NCI-H526 (cell line): ENCODE measurements at regions not wholly inside any gene's neighbourhood (a gene's known extent, or its start where the extent isn't known, plus 50 kb on each side); places are given as distances from the start of the nearest gene placed in this dataset.
"Not testable (repeated sequence)": the region's sequence is repeated elsewhere in the genome, so short reads cannot be mapped to it uniquely, and the experiment has no call there.

Experiments used
- DNase-seq, 2 experiments: peaks; one replicate each; lab custom pipeline; 2025; lab: John Stamatoyannopoulos, UW

DNA sequence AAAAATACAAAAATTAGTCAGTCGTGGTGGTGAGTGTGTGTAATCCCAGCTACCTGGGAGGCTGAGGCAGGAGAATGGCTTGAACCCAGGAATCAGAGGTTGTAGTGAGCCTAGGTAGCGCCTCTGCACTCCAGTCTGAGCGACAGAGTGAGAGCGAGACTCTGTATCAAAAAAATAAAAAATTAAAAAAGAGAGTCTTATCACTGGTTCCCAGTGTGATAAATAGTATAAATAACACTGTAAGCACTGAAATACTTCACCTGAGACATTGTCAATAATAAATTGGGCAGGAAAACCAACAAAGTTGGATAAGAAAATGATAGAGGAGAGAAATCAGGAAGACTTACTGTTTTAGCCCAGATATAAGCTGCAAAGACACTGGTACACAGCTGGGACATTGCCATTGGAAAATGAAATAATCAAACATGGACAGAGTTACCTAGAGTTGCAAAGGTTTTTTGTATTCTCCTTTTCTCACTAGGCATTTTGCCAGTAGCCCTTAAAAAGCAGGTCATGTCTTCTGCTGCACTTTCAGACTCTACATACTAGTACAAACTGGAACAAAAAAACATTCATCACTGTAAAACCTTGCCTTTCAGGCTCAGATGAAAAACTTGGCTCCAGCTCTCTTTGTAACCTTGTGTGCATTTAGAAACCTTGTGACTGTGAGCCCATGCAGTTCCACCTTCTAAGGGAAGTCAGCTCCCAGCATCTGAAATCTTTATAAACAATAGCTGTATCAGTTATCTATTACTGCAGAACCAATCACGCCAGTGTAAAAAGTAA is 55.0 kb upstream of the PPP1R2C start:
- no peak for DNase-seq

GRCh38 chrX:42833550-42833940 is 55.6 kb upstream of the PPP1R2C start:
- DNase-seq, result not testable (repeated sequence)

DNA sequence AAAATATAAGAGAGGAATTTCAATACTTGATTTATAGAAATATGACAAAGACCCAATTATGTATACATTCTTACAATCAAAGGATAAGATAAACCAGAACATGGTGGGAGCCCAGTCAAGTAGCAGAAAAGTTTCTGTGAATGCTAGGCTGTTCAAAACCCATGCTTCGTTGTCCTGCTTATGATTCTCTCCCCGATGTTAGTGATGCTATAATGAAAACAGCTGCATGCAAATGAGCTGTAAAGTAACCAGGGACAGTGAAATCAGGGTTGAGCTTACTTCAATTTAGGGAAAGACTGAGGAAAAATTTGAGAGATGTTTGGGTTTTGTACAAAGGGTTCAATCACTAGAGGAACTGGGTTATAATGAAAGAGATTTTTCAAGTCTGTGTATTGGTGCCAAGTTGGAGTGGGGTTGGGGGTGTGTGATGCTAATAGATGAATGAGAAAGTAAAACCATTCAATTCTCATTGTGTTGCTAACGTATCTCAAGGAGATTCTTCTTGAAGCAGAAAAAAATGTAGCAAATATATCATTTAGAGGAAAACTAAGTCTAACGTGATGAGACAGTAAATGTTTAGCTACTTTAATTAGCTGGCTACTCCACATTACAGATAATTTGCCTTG is 59.3 kb upstream of the PPP1R2C start:
- peak; percentile 47 to 73 for DNase-seq

DNA sequence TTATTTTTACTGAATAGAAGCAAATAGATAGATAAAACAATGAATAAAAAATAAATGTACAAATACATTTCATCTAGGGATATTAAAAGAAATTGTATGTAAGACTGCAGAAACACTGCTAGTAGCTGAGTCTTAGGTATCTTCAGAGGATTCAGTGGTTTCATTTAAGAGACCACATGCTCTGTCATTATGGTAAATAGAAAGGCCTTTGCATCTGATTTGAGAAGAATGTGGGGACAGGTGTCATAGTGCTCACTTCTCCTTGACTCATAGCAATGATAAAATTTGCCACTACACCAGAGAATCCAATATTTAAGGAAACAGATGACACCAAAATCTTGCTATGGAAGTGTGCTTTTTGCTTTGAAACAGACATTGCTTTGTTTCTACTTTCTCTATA is 59.8 kb upstream of the PPP1R2C start:
- peak; percentile 35 to 56 for DNase-seq

GRCh38 chrX:42839632-42840031 is 61.7 kb upstream of the PPP1R2C start:
- DNase-seq, result peak; percentile 46 to 50

- DNase-seq, result no peak
These were observed 68.8 kb upstream of the PPP1R2C start for GRCh38 chrX:42846741-42847140.

DNA sequence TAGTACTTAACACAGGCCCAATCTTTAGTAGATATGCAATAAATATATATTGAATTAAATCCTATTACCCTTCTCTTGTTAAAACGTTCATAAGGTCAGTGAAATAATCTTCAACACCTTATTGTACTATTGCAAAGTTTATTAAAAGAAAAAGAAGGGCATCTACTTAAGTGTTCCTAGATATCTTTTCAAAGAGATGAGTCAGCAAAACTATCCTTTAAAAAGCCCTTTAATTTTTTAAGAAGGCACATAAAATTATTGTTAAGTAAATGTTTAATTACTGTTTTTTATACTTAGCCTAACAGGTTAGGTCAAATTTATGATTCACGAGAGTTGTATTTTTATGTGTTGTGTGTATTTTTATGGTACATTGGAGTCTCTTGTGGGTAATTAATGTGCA is 77.3 kb upstream of the PPP1R2C start:
- DNase-seq, result no peak

GRCh38 chrX:42857766-42858165 is 79.8 kb upstream of the PPP1R2C start:
- DNase-seq, result no peak

DNA sequence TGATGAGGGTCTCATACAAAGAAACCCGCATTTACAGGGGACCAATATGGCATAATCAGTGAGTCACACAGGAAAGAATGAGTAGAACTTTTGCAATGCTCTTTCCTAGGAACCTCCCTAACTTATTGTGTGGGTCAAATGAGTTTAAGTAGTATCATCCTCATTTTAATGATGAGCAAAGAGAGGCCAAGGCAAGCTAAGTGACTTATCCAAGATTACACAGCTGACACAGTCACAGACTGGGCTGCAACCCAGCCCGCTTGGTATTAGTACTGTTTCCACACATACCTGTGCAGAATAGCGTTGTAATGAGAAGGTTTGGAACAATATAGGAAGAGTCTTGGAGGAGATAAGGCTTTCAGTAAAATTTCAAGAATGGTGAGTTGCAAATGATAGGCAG is 91.0 kb upstream of the PPP1R2C start:
- DNase-seq, result no peak

- DNase-seq, result no peak
These were observed 91.9 kb upstream of the PPP1R2C start for GRCh38 chrX:42869659-42870476.

DNA sequence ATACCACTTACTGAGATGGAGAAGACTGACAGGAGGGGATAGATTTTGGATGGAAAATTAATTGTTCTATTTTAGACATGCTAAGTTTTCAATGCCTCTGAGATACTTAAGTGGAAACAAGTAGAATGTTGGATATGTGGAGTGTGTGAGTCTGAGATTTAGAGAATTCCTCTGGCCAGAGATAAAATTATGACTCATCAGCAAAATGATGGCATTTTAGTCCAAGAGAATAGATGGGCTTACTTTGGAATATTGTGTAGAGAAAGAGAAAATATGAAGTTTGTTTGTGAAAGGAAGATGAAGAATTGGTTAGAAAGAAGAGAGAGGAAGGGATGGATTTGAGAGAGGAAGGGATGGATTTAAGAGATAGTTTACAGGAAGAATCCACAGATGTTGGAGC is 108.6 kb upstream of the PPP1R2C start:
- DNase-seq, result no peak

GRCh38 chrX:42900947-42901346 is 123.0 kb upstream of the PPP1R2C start:
- DNase-seq, result no peak

DNA sequence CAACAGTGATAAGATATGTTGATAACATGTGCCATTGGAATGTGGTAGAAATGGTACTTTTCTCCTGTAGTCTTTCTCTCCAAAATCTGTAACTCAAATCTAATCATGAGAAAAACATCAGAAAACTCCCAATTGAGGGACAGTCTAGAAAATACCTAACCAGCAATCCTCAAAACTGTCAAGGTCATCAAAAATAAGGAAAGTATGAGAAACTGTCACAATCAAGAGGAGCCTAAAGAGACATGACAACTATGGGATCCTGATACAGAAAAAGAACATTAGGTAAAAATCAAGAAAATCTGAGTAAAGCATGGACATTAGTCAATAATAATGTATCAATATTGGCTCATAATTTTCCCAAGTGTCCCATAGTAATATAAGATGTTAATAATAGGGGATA is 124.5 kb upstream of the PPP1R2C start:
- DNase-seq, result no peak

GRCh38 chrX:42920752-42921151 is 142.8 kb upstream of the PPP1R2C start:
- DNase-seq, result no peak

- no peak for DNase-seq
These were observed 152.1 kb upstream of the PPP1R2C start for GRCh38 chrX:42930071-42930470.

GRCh38 chrX:42930951-42931350 is 153.0 kb upstream of the PPP1R2C start:
- no peak for DNase-seq

DNA sequence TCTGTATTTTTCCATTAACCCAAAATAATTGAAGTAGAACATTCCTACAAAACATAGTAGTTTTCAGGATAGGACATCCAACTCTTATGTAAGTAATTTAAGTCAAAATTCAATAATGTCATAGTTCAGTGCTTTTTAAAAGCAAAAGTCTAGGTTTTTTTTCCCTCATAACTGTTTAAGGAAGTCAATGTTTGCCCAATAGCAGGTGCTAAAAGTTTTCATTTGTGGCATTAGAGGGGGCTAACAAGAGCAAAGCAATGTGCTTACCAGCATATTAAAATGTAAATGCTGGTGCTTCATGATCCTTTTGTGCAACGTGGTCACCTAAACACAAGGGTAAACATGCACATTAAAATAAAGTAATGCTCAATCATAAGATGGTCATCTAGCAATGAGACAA is 155.2 kb upstream of the PPP1R2C start:
- no peak for DNase-seq

DNA sequence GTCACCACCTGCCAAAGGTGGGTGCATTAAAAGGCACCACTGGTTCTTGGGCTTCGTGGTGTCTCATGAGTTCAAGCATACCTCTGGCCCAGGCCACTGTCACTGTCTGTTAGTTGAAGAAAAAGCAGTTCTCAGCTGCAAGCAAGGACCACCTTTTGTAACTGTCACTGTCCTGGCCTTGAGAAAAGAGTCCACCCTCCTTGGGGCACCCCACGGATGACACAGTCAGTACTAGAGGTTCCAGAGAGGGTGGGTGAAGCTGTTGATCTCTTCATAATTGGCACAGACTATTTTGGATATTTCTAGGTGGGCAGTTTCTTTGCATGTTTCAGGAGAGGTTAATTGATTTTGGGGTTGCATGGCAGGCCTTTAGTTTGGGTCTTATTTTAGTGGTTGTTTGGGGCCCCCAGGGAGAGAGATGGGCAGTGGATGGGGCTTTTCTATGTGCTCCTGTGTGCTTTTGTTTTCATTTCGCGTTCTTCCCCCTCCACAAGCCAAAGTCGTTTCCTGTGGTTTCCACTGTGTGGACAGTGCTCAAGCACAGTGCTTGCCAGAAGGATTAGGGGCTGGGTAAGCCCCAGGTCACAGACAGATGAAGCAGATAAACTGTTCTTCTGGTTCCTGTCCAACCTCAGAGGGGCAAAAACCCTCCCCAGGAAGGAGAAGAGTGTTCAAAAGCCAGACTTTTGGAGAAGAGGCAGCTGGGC is 156.2 kb upstream of the PPP1R2C start:
- no peak for DNase-seq

DNA sequence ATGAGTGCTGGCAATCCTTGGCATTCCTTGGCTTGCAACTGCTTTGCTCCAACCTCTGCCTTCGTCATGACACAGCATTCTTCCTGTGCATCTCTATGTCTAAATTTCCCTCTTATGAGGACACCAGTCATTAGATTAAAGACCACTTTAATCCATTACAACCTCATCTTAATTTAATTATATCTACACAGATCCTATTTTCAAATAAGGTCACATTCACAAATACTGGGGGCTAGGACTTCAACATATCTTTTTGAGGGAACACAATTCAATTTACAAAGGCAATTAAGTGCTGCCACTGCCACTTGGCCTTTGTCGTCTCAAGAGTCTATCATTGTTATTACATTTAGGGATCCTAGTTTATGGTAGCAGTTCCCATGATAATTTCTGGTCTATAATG is 163.7 kb upstream of the PPP1R2C start:
- no peak for DNase-seq

GRCh38 chrX:42943051-42943974 is 165.3 kb upstream of the PPP1R2C start:
- DNase-seq, result no peak

GRCh38 chrX:42944381-42944998 is 166.5 kb upstream of the PPP1R2C start:
- no peak for DNase-seq
